Thyroid gland (tissue), 4 donors: ENCODE measurements at regions not wholly inside any gene's neighbourhood (a gene's known extent, or its start where the extent isn't known, plus 50 kb on each side); places are given as distances from the start of the nearest gene placed in this dataset.

Experiments
- DNase-seq, 2 donors: peaks; one replicate each; pipeline ENCODE4 v3.0.0-alpha.2; 2019
- H3K27ac ChIP-seq, 3 donors: fragments of 200-600 bp; sonication (generic); 1 replicate in 2 of 3; 2 replicates in 1 of 3; pipeline ENCODE4 v1.5.1; 2016 to 2019; ENCODE audit warnings: mild to moderate bottlenecking in 1 of 3, moderate library complexity in 1 of 3
- H3K27me3 ChIP-seq: fragments of 200-600 bp; sonication (generic); one replicate; pipeline ENCODE4 v1.5.1; 2019
- H3K36me3 ChIP-seq, 2 donors: fragments of 200-600 bp; sonication (generic); one replicate each; pipeline ENCODE4 v1.5.1; 2016 to 2019
- H3K4me1 ChIP-seq, 2 donors: fragments of 200-600 bp; sonication (generic); one replicate each; pipeline ENCODE4 v1.5.1; 2017 to 2019
- H3K4me3 ChIP-seq, 3 donors: fragments of 200-600 bp; sonication (generic); replicated peaks in 1 of 3; 1 replicate in 2 of 3; 2 replicates in 1 of 3; pipeline ENCODE4 v1.5.1; 2016; ENCODE audit warnings: mild to moderate bottlenecking in 1 of 3
- H3K9me3 ChIP-seq: fragments of 200-600 bp; sonication (generic); one replicate; pipeline ENCODE4 v1.5.1; 2017
- POLR2A ChIP-seq, 2 donors: fragments of 450-650 bp; IDR thresholded peaks; one replicate each; pipeline ENCODE4 v1.6.1; 2017; ENCODE audit warnings: antibody characterized with exemption in 2 of 2, mild to moderate bottlenecking in 2 of 2, moderate library complexity in 1 of 2
- WGBS, 2 donors: methylation state at CpG; one replicate each; pipeline ENCODE4 v1.1.5; 2017; 5-methylcytosine and 5-hydroxymethylcytosine counted together
- intact Hi-C: fragments of 100-400 bp; cut with DNase I; formaldehyde crosslinking; loops from one replicate; pipeline ENCODE4 v1.15.1; 2023
- TF ChIP-seq, protein P1 (sequence below), 6 experiments: fragments of 200-600 bp in 3 of 6; fragments of 450-650 bp in 3 of 6; sonication (generic) in 3 of 6; IDR thresholded peaks; one replicate each; pipeline ENCODE4 v1.5.1; 2016 to 2019; ENCODE audit warnings: antibody characterized with exemption in 6 of 6, mild to moderate bottlenecking in 2 of 6, inconsistent platforms in 1 of 6, moderate library complexity in 1 of 6

DNA sequence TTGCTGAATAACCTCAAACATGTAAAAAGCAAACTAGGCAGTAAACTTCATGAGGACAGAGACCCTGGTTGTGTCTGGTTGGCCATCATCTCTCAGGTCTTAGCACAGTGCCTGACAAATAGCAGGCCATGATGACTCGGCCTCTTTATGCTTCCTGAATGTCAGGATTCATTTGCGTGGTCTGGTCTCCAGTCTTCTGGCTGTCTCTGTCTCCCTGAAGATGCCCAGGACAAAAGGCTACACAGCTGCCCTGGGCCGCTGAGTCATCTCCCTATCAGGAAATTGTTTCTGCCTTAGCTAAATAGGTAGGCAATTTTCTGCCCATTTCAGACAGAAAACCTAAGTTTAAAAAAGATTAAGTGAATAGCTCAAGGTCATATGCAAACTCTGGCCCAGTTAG is 84.1 kb upstream of the FNDC3A start:
- Histone ChIP-seq H3K4me3 (no peak overlapping the region), H3K36me3 (no peaks in the 10 kb centered on the region), H3K27ac (no peak overlapping the region), H3K9me3 (no peaks in the 10 kb centered on the region), H3K4me1 (no peaks in the 10 kb centered on the region), H3K27me3 (no peaks in the 10 kb centered on the region)
- DNase-seq = no peak
- WGBS, 2 donors = 81 to 84% methylated on average over 3 of the region's 3 CpGs
- intact Hi-C loops = no loop called here
- no peak for TF ChIP-seq POLR2A (IDR thresholded peaks at IDR 0.05)
- TF ChIP-seq, protein P1, sequence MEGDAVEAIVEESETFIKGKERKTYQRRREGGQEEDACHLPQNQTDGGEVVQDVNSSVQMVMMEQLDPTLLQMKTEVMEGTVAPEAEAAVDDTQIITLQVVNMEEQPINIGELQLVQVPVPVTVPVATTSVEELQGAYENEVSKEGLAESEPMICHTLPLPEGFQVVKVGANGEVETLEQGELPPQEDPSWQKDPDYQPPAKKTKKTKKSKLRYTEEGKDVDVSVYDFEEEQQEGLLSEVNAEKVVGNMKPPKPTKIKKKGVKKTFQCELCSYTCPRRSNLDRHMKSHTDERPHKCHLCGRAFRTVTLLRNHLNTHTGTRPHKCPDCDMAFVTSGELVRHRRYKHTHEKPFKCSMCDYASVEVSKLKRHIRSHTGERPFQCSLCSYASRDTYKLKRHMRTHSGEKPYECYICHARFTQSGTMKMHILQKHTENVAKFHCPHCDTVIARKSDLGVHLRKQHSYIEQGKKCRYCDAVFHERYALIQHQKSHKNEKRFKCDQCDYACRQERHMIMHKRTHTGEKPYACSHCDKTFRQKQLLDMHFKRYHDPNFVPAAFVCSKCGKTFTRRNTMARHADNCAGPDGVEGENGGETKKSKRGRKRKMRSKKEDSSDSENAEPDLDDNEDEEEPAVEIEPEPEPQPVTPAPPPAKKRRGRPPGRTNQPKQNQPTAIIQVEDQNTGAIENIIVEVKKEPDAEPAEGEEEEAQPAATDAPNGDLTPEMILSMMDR (IDR thresholded peaks at IDR 0.05) = no peak

DNA sequence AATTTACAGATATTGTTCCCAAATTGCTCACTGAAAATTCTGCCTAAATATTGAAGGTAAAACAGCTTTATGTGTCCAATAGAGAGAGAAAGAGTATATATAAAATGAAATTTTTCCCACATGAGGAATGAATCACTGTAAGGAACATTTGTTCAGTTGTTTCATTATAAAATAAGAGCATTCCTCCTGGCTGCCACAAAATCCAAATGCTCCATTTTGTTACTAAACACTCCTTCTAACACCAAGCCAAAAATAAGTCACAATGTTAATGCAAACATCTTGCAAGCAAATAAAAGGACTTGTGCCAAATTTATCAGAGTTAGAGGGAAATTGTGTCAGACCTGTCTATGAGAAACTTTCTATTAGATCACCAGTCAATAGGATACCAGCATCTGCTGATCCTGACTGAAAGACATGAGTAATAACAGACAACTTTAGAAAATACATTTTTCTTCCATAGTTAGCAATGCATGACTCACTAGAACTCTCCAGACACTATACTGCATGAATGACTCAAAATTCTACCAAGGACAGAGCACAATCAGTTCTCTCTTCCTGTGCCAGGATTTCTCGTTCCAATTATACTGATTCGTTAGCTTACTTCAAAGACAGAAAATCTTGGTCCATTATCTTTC is 83.5 kb upstream of the FNDC3A start:
- H3K36me3 ChIP-seq = no peaks in the 10 kb centered on the region
- no peaks in the 10 kb centered on the region for H3K27me3 ChIP-seq
- 56 to 74% methylated on average over 2 of the region's 2 CpGs for WGBS, 2 donors
- H3K9me3 ChIP-seq = no peaks in the 10 kb centered on the region
- intact Hi-C loops = no loop called here
- no peak overlapping the region for H3K4me3 ChIP-seq
- no peaks in the 10 kb centered on the region for H3K4me1 ChIP-seq
- H3K27ac ChIP-seq = no peak overlapping the region
- TF ChIP-seq POLR2A (IDR thresholded peaks at IDR 0.05) = no peak
- TF ChIP-seq, protein P1 (IDR thresholded peaks at IDR 0.05) = no peak
- no peak for DNase-seq

DNA sequence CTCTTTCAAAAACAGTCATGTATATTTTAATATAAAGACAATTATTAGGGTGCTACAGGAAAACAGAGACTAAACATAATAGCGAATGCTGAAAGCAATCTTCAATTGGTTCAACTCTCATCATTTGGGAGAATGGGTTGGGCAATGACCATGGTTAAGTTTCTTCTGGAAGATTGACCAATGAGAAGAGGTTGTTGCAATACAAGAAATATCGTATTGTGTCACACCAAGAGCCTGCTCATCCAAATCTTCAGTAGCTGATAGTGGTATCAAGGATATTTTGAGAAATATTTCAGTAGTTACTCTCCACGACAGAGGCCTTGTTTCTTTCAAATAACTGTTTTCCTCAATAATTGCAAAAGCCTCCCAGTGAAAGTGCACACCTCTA is 83.0 kb upstream of the FNDC3A start:
- no peaks in the 10 kb centered on the region for H3K4me1 ChIP-seq
- 90 to 92% methylated on average over 3 of the region's 3 CpGs for WGBS, 2 donors
- TF ChIP-seq, protein P1 (IDR thresholded peaks at IDR 0.05) = no peak
- no peak for TF ChIP-seq POLR2A (IDR thresholded peaks at IDR 0.05)
- no peaks in the 10 kb centered on the region for H3K27me3 ChIP-seq
- no peaks in the 10 kb centered on the region for H3K36me3 ChIP-seq
- no peak overlapping the region for H3K4me3 ChIP-seq
- H3K27ac ChIP-seq = no peak overlapping the region
- H3K9me3 ChIP-seq = no peaks in the 10 kb centered on the region
- DNase-seq = no peak
- intact Hi-C loops = no loop called here

DNA sequence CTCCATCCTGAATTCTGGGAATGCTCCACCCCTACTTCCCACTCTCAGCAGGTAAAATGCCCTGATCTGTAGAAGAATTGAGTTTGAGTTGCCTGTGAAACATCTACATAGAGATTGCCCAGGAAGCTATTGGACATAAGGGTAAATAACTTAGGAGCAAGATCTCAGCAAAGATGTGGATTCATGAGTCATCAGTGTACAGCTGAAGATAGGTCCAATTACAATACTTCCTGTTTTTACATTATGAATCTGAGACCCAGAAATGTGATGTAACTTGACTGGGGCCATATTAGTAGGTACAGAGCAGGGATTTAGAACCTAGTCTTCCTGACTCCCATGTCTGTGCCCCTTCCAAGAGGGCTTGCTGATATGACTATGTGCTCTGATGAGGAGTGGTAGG is 79.4 kb upstream of the FNDC3A start:
- Histone ChIP-seq H3K36me3 (no peaks in the 10 kb centered on the region), H3K27me3 (no peaks in the 10 kb centered on the region), H3K9me3 (no peaks in the 10 kb centered on the region), H3K27ac (no peak overlapping the region), H3K4me3 (no peak overlapping the region), H3K4me1 (no peaks in the 10 kb centered on the region)
- TF ChIP-seq POLR2A (IDR thresholded peaks at IDR 0.05) = no peak
- TF ChIP-seq, protein P1 (IDR thresholded peaks at IDR 0.05) = no peak
- DNase-seq = no peak
- intact Hi-C loops = no loop called here

DNA sequence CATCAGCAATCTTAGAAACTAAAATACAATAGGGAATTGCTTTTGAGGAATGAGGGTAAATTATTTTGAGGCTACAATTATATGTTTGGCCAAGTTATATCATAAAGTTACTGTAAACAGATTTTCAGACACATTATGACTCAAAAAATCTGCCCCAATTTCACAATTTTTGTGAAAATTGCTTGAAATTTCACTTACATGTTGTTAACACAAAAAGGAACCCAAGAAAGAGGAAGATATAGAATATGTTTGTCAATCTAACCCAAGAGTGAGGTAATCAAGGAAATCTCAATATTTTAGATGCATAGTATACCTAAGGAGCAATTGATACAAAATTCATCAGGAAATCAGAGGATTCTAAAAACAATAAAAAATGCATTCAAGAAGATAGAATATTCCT is 73.9 kb upstream of the FNDC3A start:
- Histone ChIP-seq H3K27ac (no peak overlapping the region), H3K27me3 (no peaks in the 10 kb centered on the region), H3K4me3 (no peak overlapping the region), H3K4me1 (no peaks in the 10 kb centered on the region), H3K9me3 (no peaks in the 10 kb centered on the region), H3K36me3 (no peaks in the 10 kb centered on the region)
- TF ChIP-seq, protein P1 (IDR thresholded peaks at IDR 0.05) = no peak
- intact Hi-C loops = no loop called here
- DNase-seq = no peak
